ENCODE measurements at regions not wholly inside any gene's neighbourhood (a gene's known extent, or its start where the extent isn't known, plus 50 kb on each side); places are given as distances from the start of the nearest gene placed in this dataset.

GRCh38 chr16:50494501-50495491, 53.4 kb upstream of the NKD1 start:
- intact Hi-C loops (cut with DNase I) = no loop called here
- DNase-seq (no peak), ATAC-seq (no peak)
- no peak overlapping the region for H3K27ac ChIP-seq
- WGBS, 4 donors = 75 to 84% (median 79%) methylated on average over 11 of the region's 11 CpGs
- H3K4me3 ChIP-seq = no peak overlapping the region
- H3K9me3 ChIP-seq = no peaks in the 10 kb centered on the region
- H3K4me1 ChIP-seq = no peaks in the 10 kb centered on the region
- peaks cover 0 to 2% (median 0%) of the 10 kb centered on the region in 9 donors for H3K27me3 ChIP-seq
- no peak for TF ChIP-seq CTCF (IDR thresholded peaks at IDR 0.05)
- TF ChIP-seq POLR2A (IDR thresholded peaks at IDR 0.05) = no peak
- H3K36me3 ChIP-seq = no peaks in the 10 kb centered on the region

DNA sequence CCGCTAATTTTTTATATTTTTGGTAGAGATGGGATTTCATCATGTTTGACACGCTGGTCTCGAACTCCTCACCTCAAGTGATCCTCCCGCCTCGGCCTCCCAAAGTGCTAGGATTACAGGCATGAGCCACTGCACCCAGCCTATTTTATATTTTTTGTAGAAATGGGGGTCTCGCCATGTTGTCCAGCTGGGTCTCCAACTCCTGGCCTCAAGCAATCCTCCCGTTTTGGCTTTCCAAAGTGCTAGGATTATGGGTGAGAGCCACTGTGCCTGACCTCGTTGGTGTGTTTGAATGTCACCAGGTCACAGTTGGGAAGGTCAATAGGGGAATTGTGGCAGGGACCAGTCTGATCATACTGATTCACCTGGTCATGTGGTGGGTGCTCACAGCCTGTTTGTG, 56.7 kb upstream of the NKD1 start:
- H3K27ac ChIP-seq = no peak overlapping the region
- intact Hi-C loops (cut with DNase I) = no loop called here
- no peak for DNase-seq
- H3K4me3 ChIP-seq = no peak overlapping the region
- no peaks in the 10 kb centered on the region for H3K4me1 ChIP-seq
- TF ChIP-seq POLR2A (IDR thresholded peaks at IDR 0.05) = no peak
- no peak for TF ChIP-seq CTCF (IDR thresholded peaks at IDR 0.05)
- H3K27me3 ChIP-seq = peaks cover 0 to 6% (median 0%) of the 10 kb centered on the region in 9 donors
- H3K9me3 ChIP-seq = no peaks in the 10 kb centered on the region
- WGBS, 4 donors = 85 to 92% (median 89%) methylated on average over 8 of the region's 8 CpGs
- no peaks in the 10 kb centered on the region for H3K36me3 ChIP-seq
- ATAC-seq = no peak

GRCh38 chr16:50490828-50491227, 57.4 kb upstream of the NKD1 start:
- Histone ChIP-seq H3K27ac (no peak overlapping the region), H3K4me3 (no peak overlapping the region), H3K9me3 (no peaks in the 10 kb centered on the region), H3K36me3 (no peaks in the 10 kb centered on the region), H3K4me1 (no peaks in the 10 kb centered on the region), H3K27me3 (peaks cover 0 to 6% (median 0%) of the 10 kb centered on the region in 9 donors)
- WGBS, 4 donors = 88 to 94% (median 92%) methylated on average over 2 of the region's 2 CpGs
- no peak for DNase-seq
- intact Hi-C loops (cut with DNase I) = no loop called here
- no peak for ATAC-seq
- TF ChIP-seq CTCF (IDR thresholded peaks at IDR 0.05) = no peak
- no peak for TF ChIP-seq POLR2A (IDR thresholded peaks at IDR 0.05)

- Histone ChIP-seq H3K4me1 (no peaks in the 10 kb centered on the region), H3K4me3 (no peak overlapping the region), H3K27ac (no peak overlapping the region), H3K27me3 (peaks cover 0 to 8% (median 0%) of the 10 kb centered on the region in 9 donors), H3K9me3 (peaks cover 0 to 12% (median 0%) of the 10 kb centered on the region in 12 donors), H3K36me3 (no peaks in the 10 kb centered on the region)
- TF ChIP-seq CTCF (IDR thresholded peaks at IDR 0.05) (no peak), POLR2A (IDR thresholded peaks at IDR 0.05) (no peak)
- intact Hi-C loops (cut with DNase I) = loop anchor here in 1 of 10 donors (10.0 kb wide), 1 partner anchor 56 kb away; the partner anchor contains the start of gene NKD1
- 45 to 85% (median 76%) methylated on average over 2 to 3 of the region's 3 CpGs for WGBS, 4 donors
- no peak for ATAC-seq
- no peak for DNase-seq
Measured at GRCh38 chr16:50489182-50489581, 59.0 kb upstream of the NKD1 start.

All from heart left ventricle (tissue), 16 donors.